ENCODE measurements at regions not wholly inside any gene's neighbourhood (a gene's known extent, or its start where the extent isn't known, plus 50 kb on each side); places are given as distances from the start of the nearest gene placed in this dataset.
"Not testable (repeated sequence)": the region's sequence is repeated elsewhere in the genome, so short reads cannot be mapped to it uniquely, and the experiment has no call there.

DNA sequence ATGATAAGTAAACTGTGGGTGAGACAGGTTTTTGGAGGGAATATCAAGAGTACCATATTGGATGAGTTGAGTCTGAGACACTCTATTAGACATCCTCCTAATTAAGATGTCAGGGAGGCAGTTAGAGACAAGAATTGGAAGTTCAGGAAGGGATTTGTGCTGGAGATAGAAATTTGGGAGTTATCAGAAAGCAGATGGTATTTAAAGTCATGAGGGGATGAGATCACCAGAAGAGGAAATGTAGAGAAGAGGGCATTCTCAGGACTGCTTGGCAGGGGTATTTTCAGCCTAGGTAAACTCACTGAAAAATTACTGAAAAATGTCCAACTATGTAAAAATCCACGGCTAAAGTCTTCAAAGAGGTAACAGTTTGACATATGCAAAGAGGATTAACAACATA is 161.6 kb upstream of the PGRMC2 start:
- H2BK120ac ChIP-seq (ENCODE audit: low read depth, low read length): no peak overlapping the region
- no peak overlapping the region for H3K14ac ChIP-seq (ENCODE audit: low read length)
- no peak overlapping the region for H4K8ac ChIP-seq (ENCODE audit: low read depth, low read length)

GRCh38 chr4:128444544-128445302 is 157.1 kb upstream of the PGRMC2 start:
- no peak overlapping the region for H3K9ac ChIP-seq (ENCODE audit: low read depth, low read length, poor library complexity)
- H2BK120ac ChIP-seq (ENCODE audit: low read depth, low read length): no peak overlapping the region
- no peak overlapping the region for H3K14ac ChIP-seq (ENCODE audit: low read length)
- no peak overlapping the region for H2BK5ac ChIP-seq (ENCODE audit: low read length)
- no peak overlapping the region for H2BK12ac ChIP-seq (ENCODE audit: low read length)
- peaks cover 8 to 10% of the 10 kb centered on the region in 2 donors for H3K9me3 ChIP-seq (replicated peaks in 1 of 2; ENCODE audit: control insufficient read depth in 2 of 2, insufficient read depth in 1 of 2, low read depth in 1 of 2, low read length in 2 of 2)
- WGBS, 2 donors (ENCODE audit: extremely low coverage in 2 of 2, insufficient read length in 2 of 2, insufficient replicate concordance in 1 of 2): no CpG with 5 or more reads among the region's 3 CpGs
- no peak overlapping the region for H3K23ac ChIP-seq (ENCODE audit: low read depth, low read length, poor library complexity)
- H2BK15ac ChIP-seq (ENCODE audit: low read length): no peak overlapping the region
- H2AK5ac ChIP-seq (ENCODE audit: low read depth, low read length): no peak overlapping the region
- no peaks in the 10 kb centered on the region for H3K36me3 ChIP-seq (replicated peaks in 1 of 2; ENCODE audit: control insufficient read depth in 2 of 2, insufficient read depth in 2 of 2, low read length in 2 of 2)
- H3K79me1 ChIP-seq (ENCODE audit: low read depth, low read length): no peaks in the 10 kb centered on the region
- no peak overlapping the region for H3K27ac ChIP-seq (replicated peaks; ENCODE audit: low read length)
- H3K4me1 ChIP-seq (ENCODE audit: control insufficient read depth in 2 of 2, insufficient read depth in 1 of 2, low read depth in 1 of 2, low read length in 2 of 2): no peaks in the 10 kb centered on the region
- no peak overlapping the region for H2AFZ ChIP-seq (ENCODE audit: low read length)
- H4K8ac ChIP-seq (ENCODE audit: low read depth, low read length): no peak overlapping the region
- no peaks in the 10 kb centered on the region for H3K27me3 ChIP-seq (ENCODE audit: control insufficient read depth in 3 of 3, insufficient read depth in 3 of 3, low read depth in 1 of 3, low read length in 3 of 3)
- no peak overlapping the region for H4K91ac ChIP-seq (ENCODE audit: low read depth, low read length, poor library complexity)
- DNase-seq (ENCODE audit: low spot score): no peak
- no peak overlapping the region for H3K4me3 ChIP-seq (ENCODE audit: low read length in 2 of 2)
- H3K18ac ChIP-seq (ENCODE audit: low read length): no peak overlapping the region
- H3K4ac ChIP-seq (ENCODE audit: low read length): no peak overlapping the region
- H3K4me2 ChIP-seq (ENCODE audit: insufficient read depth, low read length, poor library complexity, severe bottlenecking): no peak overlapping the region

More for the DNA sequence above, 161.6 kb upstream of the PGRMC2 start:
- H3K4me3 ChIP-seq (ENCODE audit: low read length in 2 of 2): no peak overlapping the region
- no peak overlapping the region for H3K4me2 ChIP-seq (ENCODE audit: insufficient read depth, low read length, poor library complexity, severe bottlenecking)
- no peak overlapping the region for H3K18ac ChIP-seq (ENCODE audit: low read length)
- H2BK5ac ChIP-seq (ENCODE audit: low read length): no peak overlapping the region
- H3K23ac ChIP-seq (ENCODE audit: low read depth, low read length, poor library complexity): no peak overlapping the region
- no peak overlapping the region for H2BK15ac ChIP-seq (ENCODE audit: low read length)
- H3K4me1 ChIP-seq (ENCODE audit: control insufficient read depth in 2 of 2, insufficient read depth in 1 of 2, low read depth in 1 of 2, low read length in 2 of 2): no peaks in the 10 kb centered on the region
- H3K9me3 ChIP-seq (replicated peaks in 1 of 2; ENCODE audit: control insufficient read depth in 2 of 2, insufficient read depth in 1 of 2, low read depth in 1 of 2, low read length in 2 of 2): peaks cover 2 to 3% of the 10 kb centered on the region in 2 donors
- no peak overlapping the region for H2BK12ac ChIP-seq (ENCODE audit: low read length)
- H3K36me3 ChIP-seq (replicated peaks in 1 of 2; ENCODE audit: control insufficient read depth in 2 of 2, insufficient read depth in 2 of 2, low read length in 2 of 2): no peaks in the 10 kb centered on the region
- H2AK5ac ChIP-seq (ENCODE audit: low read depth, low read length): no peak overlapping the region
- no peak overlapping the region for H3K4ac ChIP-seq (ENCODE audit: low read length)
- no peaks in the 10 kb centered on the region for H3K27me3 ChIP-seq (ENCODE audit: control insufficient read depth in 3 of 3, insufficient read depth in 3 of 3, low read depth in 1 of 3, low read length in 3 of 3)
- no peak overlapping the region for H3K9ac ChIP-seq (ENCODE audit: low read depth, low read length, poor library complexity)
- H4K91ac ChIP-seq (ENCODE audit: low read depth, low read length, poor library complexity): no peak overlapping the region
- DNase-seq (ENCODE audit: low spot score): no peak
- no peak overlapping the region for H3K27ac ChIP-seq (replicated peaks; ENCODE audit: low read length)
- WGBS, 2 donors (ENCODE audit: extremely low coverage in 2 of 2, insufficient read length in 2 of 2, insufficient replicate concordance in 1 of 2): no CpG with 5 or more reads among the region's 1 CpG
- no peaks in the 10 kb centered on the region for H3K79me1 ChIP-seq (ENCODE audit: low read depth, low read length)
- no peak overlapping the region for H2AFZ ChIP-seq (ENCODE audit: low read length)

DNA sequence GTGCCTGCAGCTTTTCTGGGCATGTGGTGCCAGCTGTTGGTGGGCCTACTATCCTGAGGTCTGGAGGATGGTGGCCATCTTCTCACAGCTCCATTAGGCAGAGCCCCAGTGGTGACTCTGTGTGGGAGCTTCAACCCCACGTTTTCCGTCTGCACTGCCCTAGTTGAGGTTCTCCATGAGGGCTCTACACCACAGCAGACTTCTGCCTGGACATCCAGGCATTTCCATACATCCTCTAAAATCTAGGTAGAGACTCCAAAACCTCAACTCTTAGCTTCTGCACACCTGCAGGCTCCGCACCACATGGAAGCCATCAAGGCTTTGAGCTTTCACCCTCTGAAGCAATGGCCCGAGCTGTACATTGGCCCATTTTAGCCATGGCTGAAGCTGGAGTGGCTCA is 153.3 kb upstream of the PGRMC2 start:
- no CpG with 5 or more reads among the region's 4 CpGs for WGBS, 2 donors (ENCODE audit: extremely low coverage in 2 of 2, insufficient read length in 2 of 2, insufficient replicate concordance in 1 of 2)
- Histone ChIP-seq H3K27ac (replicated peaks; ENCODE audit: low read length) (no peak overlapping the region), H4K8ac (ENCODE audit: low read depth, low read length) (no peak overlapping the region), H2BK15ac (ENCODE audit: low read length) (no peak overlapping the region), H3K4me3 (ENCODE audit: low read length in 2 of 2) (no peak overlapping the region), H2AFZ (ENCODE audit: low read length) (no peak overlapping the region), H2BK12ac (ENCODE audit: low read length) (no peak overlapping the region), H3K9me3 (replicated peaks in 1 of 2; ENCODE audit: control insufficient read depth in 2 of 2, insufficient read depth in 1 of 2, low read depth in 1 of 2, low read length in 2 of 2) (peaks cover 8 to 10% of the 10 kb centered on the region in 2 donors), H3K14ac (ENCODE audit: low read length) (no peak overlapping the region), H2AK5ac (ENCODE audit: low read depth, low read length) (no peak overlapping the region), H2BK5ac (ENCODE audit: low read length) (no peak overlapping the region), H3K4me2 (ENCODE audit: insufficient read depth, low read length, poor library complexity, severe bottlenecking) (no peak overlapping the region), H3K4me1 (ENCODE audit: control insufficient read depth in 2 of 2, insufficient read depth in 1 of 2, low read depth in 1 of 2, low read length in 2 of 2) (no peaks in the 10 kb centered on the region), H3K23ac (ENCODE audit: low read depth, low read length, poor library complexity) (peak overlapping the region; percentile 10), H3K18ac (ENCODE audit: low read length) (no peak overlapping the region), H4K91ac (ENCODE audit: low read depth, low read length, poor library complexity) (no peak overlapping the region), H2BK120ac (ENCODE audit: low read depth, low read length) (no peak overlapping the region), H3K27me3 (ENCODE audit: control insufficient read depth in 3 of 3, insufficient read depth in 3 of 3, low read depth in 1 of 3, low read length in 3 of 3) (no peaks in the 10 kb centered on the region), H3K36me3 (replicated peaks in 1 of 2; ENCODE audit: control insufficient read depth in 2 of 2, insufficient read depth in 2 of 2, low read length in 2 of 2) (no peaks in the 10 kb centered on the region), H3K9ac (ENCODE audit: low read depth, low read length, poor library complexity) (no peak overlapping the region), H3K4ac (ENCODE audit: low read length) (no peak overlapping the region), H3K79me1 (ENCODE audit: low read depth, low read length) (no peaks in the 10 kb centered on the region)
- no peak for DNase-seq (ENCODE audit: low spot score)

DNA sequence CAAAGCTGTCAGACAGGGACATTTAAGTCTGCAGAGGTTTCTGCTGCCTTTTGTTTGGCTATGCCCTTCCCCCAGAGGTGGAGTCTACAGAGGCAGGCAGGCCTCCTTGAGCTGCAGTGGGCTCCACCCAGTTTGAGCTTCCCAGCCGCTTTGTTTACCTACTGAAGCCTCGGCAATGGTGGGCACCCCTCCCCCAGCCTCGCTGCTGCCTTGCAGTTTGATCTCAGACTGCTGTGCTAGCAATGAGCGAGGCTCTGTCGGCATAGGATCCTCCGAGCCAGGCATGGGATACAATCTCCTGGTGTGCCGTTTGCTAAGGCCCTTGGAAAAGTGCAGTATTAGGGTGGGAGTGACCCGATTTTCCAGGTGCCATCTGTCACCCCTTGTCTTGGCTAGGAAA is 149.4 kb upstream of the PGRMC2 start:
- not testable (repeated sequence) for H3K4ac ChIP-seq (ENCODE audit: low read length); H4K91ac ChIP-seq (ENCODE audit: low read depth, low read length, poor library complexity); H3K18ac ChIP-seq (ENCODE audit: low read length); H3K9me3 ChIP-seq (replicated peaks in 1 of 2; ENCODE audit: control insufficient read depth in 2 of 2, insufficient read depth in 1 of 2, low read depth in 1 of 2, low read length in 2 of 2); H3K27ac ChIP-seq (replicated peaks; ENCODE audit: low read length); H4K8ac ChIP-seq (ENCODE audit: low read depth, low read length); H2BK15ac ChIP-seq (ENCODE audit: low read length); H3K27me3 ChIP-seq (ENCODE audit: control insufficient read depth in 3 of 3, insufficient read depth in 3 of 3, low read depth in 1 of 3, low read length in 3 of 3); DNase-seq (ENCODE audit: low spot score); H3K4me1 ChIP-seq (ENCODE audit: control insufficient read depth in 2 of 2, insufficient read depth in 1 of 2, low read depth in 1 of 2, low read length in 2 of 2); H3K23ac ChIP-seq (ENCODE audit: low read depth, low read length, poor library complexity); H3K14ac ChIP-seq (ENCODE audit: low read length); H2BK120ac ChIP-seq (ENCODE audit: low read depth, low read length); H3K9ac ChIP-seq (ENCODE audit: low read depth, low read length, poor library complexity); H2AFZ ChIP-seq (ENCODE audit: low read length); H3K4me2 ChIP-seq (ENCODE audit: insufficient read depth, low read length, poor library complexity, severe bottlenecking); H3K36me3 ChIP-seq (replicated peaks in 1 of 2; ENCODE audit: control insufficient read depth in 2 of 2, insufficient read depth in 2 of 2, low read length in 2 of 2); H2BK12ac ChIP-seq (ENCODE audit: low read length); H2BK5ac ChIP-seq (ENCODE audit: low read length); H2AK5ac ChIP-seq (ENCODE audit: low read depth, low read length); H3K79me1 ChIP-seq (ENCODE audit: low read depth, low read length); H3K4me3 ChIP-seq (ENCODE audit: low read length in 2 of 2)
- WGBS, 2 donors (ENCODE audit: extremely low coverage in 2 of 2, insufficient read length in 2 of 2, insufficient replicate concordance in 1 of 2): no CpG with 5 or more reads among the region's 8 CpGs

Measured in neuronal stem cell (in vitro differentiated cells).